RCC 7860 (cell line): ENCODE measurements at regions not wholly inside any gene's neighbourhood (a gene's known extent, or its start where the extent isn't known, plus 50 kb on each side); places are given as distances from the start of the nearest gene placed in this dataset.
"Not testable (repeated sequence)": the region's sequence is repeated elsewhere in the genome, so short reads cannot be mapped to it uniquely, and the experiment has no call there.

Source experiments
- DNase-seq: peaks from one replicate; pipeline ENCODE4 v3.0.0-alpha.2; 2015; ENCODE audit warnings: low spot score
- FAIRE-seq: peaks from 2 replicates; lab custom pipeline; 2012; peaks lifted over from hg19 to GRCh38; lab: Jason Lieb, UNC

DNA sequence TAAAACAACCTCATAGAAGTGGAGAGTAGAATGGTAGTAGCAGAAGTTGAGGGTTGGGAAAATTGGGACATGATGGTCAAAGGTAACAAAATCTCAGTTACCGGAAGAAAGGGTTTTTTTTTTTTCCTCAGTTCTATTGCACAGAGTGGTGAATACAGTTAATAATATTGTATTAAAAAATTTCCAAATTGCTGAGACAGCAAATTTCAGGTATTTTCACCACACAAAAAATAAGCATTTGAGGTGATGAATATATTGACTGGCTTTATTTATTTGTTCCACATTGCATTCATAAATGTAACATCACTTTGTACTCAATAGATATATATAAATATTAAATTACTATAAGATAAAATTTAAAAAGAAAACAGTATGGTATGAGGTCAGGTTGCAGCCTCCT, 373.8 kb downstream of the ETV1 start:
- FAIRE-seq: no peak

DNA sequence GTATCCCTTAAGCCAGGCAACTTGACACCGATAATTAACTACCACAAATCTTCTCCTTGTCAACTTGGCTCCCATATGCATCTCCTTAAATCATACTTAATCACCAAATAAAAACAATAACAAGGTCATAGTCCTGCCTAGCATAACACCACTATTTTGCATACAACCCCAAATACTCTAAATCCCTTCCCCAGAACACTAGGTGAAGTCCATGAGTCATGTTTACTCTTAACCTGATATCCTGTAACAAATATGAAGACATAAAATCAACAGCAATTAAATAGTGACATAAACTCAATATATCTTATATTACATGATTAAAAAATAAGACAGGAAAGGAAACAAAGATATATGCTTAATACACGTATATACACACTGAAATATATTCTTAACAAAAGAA, 362.0 kb downstream of the ETV1 start:
- FAIRE-seq (no peak), DNase-seq (no peak)

More for the DNA sequence above, 373.8 kb downstream of the ETV1 start:
- no peak for DNase-seq

DNA sequence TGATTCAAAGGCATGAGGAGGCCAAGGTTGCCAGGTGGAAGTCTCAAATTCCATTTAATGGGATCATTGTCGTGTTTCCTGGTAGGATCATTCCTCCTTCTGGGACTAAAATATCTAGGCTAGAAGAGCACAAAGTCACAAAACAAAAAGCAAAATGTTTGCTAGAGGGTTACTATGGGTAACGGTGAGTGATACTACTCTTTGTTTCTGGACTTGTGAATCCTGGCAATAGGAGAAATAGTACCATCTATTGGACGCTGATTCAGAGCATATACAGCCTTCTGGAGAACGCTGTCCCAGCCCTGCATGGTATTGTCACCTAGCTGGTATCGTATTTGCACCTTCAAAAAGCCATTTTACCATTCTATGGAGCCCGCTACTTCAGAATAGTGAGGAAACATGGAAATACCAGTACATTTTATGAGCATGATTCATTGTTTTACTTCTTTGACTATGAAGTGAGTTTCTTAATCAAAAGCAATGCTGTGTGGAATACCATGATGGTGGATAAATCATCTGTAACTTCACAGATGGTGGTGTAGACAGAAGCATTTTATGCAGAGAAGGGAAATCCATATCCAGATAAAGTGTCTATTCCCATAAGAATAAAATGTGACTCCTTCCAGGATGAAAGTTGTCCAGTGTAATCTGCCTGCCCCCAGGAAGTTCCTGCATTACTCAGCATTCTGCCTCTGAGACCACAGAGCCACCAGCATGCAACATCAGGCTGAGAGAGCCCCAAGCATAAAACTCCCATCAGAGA, 361.0 kb downstream of the ETV1 start:
- DNase-seq (peak; percentile 38), FAIRE-seq (no peak)

DNA sequence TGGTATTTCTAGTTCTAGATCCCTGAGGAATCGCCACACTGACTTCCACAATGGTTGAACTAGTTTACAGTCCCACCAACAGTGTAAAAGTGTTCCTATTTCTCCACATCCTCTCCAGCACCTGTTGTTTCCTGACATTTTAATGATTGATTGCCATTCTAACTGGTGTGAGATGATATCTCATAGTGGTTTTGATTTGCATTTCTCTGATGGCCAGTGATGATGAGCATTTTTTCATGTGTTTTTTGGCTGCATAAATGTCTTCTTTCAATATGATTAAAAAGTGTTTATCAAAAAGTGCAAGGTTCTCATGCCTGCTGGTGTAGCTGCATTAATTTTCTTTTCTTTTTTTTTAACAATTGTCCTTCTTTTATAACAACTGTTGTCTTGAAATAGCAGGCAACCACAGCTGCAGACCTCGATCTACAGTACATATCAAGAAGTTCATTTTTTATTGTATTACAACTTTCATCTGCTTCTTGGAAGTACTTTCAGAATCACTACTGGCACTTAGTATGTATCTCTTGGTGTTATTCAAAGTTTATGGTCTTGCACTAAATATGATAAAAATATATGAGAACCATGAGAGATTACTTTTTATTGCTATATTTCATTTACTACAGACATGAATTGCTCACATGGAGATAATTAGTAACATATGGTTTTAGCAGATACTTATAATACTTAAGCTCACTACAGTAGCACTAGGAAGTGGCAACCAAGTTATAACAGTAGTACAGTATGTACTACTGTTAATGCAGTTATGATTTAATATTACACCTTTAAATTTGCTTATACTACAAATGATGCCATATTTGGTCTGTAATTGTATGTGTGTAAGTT, 358.0 kb downstream of the ETV1 start:
- not testable (repeated sequence) for DNase-seq, FAIRE-seq

DNA sequence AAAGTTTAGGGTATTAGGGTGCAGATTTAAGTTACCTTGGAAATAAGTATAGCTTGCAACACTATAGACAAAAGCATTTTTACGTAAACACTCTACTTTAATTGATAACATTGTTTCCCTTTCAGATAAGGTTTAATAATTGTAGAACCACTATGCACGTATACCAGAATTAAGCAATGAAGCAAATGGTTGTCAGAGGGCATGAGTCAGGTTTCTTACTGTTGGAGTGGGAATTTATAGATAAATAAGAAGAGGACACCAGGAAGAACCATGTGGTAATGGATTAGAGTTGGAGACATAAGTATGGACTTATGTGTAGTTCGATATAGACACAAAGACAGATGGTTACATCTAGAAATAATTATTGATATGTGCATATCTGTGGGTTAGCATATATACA, 355.6 kb downstream of the ETV1 start:
- FAIRE-seq: no peak
- DNase-seq: no peak

DNA sequence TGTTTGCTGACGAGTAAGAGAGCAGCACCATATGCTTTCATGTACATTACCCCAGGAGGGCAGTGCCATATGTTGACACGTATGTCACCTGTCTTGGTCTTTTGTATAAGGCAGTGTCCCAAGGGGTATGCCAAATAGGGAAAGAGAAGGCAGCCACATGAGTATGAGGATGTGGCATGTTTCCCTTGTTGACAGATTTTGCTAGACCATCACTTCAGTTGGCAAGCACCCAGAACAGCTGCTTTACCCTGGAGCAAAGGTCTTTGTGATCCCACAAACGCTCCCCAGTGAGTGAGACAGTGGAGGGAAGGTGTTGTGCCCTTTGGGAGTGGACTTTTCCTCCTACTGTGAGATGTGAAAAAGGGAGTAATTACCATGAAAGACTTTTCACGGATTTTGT, 350.1 kb downstream of the ETV1 start:
- FAIRE-seq (no peak), DNase-seq (no peak)

DNA sequence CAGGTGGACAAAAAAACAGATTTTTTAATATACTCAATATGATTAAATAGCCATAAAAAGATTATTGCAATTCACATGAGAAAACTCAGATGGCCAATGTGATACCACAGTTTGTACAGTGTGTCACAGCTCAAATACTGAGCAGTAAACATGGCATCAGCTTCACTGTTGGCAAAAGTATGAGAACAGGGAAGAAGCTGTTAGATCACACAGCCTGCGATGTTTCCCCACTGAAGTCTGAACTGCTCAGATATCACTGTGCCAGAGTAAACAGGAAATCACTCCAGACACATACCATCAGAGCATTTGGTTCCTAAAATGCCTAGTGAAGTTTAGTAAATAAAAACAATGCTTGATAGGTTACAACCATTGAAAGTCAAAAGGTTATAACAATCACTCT, 347.8 kb downstream of the ETV1 start:
- no peak for DNase-seq
- FAIRE-seq: no peak

DNA sequence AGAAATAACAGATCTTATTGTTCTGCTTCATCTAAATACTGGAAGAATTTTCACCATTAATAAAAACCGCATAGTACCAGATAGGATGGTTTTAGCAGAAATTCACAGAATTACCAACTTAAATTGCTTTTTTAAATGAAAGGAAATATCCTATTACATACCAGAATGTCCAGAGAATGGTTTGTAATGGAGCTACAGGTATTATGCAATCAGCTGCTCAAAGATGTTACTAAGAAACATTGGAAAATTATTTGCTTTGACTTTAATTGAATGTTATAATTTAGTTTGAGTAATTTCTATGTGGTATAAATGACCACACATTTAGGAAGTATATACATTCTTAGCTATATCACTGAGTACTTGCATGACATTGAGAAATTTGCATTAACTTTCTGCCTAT, 338.3 kb downstream of the ETV1 start:
- FAIRE-seq: no peak
- no peak for DNase-seq

DNA sequence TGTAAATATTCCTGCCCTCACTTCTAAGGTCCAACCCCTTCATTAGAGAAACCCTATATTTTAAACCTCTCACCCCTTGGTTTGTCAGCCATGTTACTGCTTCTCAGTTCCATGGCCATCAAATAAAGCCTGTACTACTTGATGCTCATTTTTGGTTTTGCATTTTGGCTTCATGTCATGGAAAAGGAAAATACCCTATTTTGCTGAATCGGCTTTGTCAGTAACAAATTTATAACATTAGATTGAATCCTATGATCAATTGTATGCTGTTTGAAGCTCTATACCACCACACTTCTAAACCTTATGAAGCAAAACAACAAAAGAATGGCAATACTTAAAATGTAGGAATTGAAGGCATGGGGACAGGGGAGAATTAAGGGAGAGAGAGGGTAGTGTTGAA, 333.1 kb downstream of the ETV1 start:
- no peak for FAIRE-seq
- no peak for DNase-seq

DNA sequence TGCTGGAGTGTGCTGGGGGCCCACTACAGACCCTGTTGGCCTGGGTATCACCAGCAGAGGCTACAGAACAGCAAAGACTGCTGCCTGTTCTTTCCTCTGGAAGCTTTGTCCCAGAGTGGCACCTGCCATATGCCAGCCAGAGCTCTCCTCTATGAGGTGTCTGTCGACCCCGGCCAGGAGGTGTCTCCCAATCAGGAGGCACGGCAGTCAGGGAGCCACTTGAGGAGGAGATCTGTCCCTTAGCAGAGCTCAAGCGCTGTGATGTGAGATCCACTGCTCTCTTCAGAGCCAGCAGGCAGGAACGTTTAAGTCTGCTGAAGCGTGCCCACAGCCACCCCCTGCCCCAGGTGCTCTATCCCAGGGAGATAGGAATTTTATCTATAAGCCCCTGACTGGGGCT, 316.2 kb downstream of the ETV1 start:
- FAIRE-seq (no peak), DNase-seq (no peak)

DNA sequence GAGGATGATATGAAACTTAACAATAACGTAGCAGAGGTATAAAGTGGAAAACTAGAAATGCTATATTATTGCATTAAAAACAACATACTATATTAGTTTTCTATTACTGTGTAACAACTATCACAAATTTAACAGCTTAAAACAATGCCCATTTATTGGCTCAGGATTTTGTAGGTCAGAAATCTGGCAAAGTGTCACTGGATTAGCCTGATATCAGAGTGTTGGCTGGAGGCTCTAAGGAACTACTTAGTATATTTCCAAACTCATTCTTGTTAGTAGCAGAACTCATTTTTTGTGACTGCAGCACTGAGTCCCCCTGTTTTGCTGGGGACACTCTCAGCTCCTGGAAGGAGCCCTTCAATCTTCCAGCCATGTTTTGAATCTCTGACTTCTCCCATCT, 306.8 kb downstream of the ETV1 start:
- DNase-seq (no peak), FAIRE-seq (no peak)

DNA sequence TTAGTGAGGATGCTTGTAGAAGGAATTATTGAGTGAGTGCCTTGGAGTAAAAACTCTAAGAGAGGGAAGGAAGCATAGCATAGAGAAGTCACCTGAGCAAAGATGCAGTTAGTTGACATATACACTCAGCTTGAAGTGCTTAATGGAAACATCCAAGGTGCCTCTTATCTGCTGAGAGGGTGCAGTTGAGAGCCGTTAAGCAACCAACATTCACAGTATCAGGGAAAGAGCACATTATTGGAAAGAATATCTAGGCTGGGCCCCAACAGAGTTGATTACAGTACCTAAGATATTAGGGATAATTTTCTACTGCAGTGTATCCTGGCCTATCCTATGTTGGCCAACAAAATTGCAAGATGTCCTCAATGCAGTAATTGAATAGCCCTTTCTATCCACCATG, 302.0 kb downstream of the ETV1 start:
- FAIRE-seq (no peak), DNase-seq (no peak)

DNA sequence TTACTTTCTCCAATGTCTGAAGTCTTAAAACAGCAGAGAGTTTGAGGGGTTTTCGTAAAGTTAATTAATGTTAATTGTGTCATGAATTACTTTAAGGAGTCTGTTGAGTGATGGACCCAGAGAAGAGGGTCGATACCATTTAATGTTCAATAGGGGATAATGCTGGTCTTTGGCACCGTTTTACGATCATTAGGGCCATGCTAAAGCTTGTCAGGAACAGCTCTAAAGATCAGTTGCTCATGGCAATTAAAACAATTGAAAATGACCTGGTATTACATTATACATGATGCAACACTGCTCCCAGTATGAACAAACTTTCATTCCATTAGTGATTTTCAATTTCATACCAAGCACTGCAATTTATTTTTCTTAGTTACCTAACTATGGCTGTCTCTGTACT, 296.9 kb downstream of the ETV1 start:
- FAIRE-seq (no peak), DNase-seq (no peak)

DNA sequence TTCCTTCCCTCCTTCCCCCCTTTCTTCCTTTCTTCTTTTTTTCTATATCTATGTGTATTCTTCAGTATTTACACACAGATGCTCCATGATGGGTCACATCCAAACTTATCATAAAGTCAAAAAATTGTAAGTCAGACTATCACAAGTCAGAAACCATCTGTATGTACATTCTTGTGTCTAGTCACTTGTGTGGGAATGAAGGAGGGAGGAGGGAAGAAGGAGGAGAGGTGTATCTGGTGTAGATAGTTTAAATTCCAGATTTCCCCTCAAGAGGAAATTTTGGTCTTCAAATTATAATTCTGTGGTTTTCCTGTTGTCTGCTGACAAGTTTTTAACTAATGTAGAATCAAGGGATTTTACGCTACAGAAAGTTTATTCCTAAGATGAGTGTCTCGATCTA, 287.2 kb downstream of the ETV1 start:
- FAIRE-seq: no peak
- DNase-seq: no peak

DNA sequence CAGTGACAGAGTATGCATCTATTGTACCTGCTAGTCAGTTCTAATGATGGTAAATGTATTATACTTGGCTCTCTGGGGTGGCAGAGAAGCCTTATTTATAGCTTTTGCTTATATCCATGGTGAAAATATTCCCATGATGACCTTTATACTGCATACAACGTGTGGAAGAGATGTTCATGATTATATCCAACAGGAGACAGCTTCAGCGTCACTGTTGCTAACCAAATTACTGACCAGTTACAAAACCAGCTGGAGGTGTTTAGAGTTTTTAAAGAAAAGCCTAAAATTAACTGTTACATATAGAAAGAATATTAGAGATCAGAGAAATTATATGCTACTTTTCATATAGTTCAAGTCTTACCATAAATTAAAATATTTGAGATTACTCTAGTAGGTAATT, 280.8 kb downstream of the ETV1 start:
- DNase-seq: no peak

DNA sequence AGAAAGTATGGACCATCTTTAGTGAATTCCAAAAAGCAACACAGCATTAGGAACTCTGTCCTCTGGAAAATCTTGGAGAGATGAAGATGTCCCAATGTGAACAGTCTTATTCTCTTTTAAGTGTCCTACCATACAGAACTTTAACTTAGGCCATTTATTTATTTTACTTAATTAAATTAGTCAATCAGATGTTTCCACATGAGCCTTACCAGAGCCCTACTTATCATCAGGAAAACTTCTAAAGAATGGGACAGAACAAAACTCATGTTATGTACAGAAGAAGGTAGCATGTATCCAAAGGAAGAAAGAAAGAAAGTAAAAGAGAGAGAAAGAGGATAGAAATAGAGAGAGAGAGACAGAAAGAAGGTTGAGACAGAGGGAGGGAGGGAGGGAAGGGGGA, 276.4 kb downstream of the ETV1 start:
- no peak for DNase-seq
- no peak for FAIRE-seq

More for the DNA sequence above, 280.8 kb downstream of the ETV1 start:
- no peak for FAIRE-seq

DNA sequence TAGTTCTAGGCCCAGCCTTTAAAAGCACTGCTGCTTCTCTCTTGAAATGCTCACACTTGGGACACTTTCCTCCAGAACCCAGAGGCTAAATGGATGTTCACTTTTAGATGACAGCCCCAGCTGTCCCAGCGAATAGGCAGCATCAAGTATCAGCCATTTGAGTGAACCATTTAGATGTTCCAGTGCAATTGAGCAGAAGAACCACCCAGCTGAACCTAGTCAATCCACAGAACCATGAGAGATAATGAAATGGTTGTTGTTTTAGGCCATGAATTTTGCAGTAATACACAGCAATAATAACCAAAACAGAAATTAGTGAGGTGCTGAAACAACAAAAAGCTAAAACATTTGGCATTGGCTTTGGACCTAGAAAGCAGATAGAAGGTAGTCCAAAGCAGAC, 273.9 kb downstream of the ETV1 start:
- FAIRE-seq (no peak), DNase-seq (no peak)

DNA sequence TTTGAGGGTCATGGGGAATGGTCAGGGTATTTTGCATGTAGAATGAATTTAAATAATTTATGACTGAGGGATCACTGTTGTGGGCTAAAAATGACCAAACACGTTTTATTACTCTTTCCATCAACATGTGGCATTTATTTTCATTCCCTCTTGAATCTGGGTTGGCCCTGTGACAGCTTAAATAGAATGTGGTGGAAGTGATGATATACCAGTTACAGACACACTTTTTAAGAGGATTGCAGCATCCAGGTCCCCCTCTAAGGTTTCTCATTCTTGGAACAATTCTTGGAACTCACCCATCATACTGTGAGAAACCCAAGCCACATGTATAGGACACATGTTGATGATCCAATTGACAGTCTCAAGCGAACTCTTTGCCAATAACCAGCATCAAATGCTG, 272.4 kb downstream of the ETV1 start:
- DNase-seq: no peak
- no peak for FAIRE-seq

DNA sequence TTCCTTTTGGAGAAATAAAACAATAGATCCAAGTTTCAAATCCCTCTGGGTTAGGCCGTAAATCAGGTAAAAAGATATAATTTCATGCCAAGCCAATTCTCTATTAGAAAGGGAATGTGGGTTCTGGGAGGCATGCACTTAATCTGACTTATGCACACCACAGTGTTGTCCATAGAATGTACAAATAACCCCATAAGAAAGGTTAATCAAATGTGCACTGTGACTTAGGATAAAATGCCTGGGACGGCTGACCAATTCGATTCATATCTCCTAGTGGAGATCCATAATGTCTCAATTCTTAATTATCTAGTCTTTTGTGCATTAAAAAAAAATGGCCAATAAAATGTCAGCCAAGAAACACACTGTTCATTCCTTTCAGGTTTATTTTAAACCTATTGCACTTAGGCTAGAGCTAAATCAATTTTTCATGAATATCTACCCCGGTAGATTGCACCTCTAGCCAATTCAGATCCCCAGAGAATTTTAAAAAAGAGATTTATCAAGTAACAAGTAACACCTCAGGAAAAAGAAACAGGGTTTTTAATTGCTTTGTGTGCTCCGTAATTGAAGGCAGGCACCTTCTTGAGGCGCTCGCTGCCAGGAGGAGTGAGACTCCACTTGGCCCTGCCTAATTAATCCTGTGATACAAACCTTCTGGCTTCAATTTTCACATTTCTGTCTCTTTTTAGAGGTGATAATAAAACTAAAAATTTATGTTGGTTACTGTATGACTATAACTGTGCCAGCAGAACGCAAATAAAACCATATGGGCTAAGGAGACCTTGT, 265.1 kb downstream of the ETV1 start:
- FAIRE-seq: no peak
- no peak for DNase-seq

DNA sequence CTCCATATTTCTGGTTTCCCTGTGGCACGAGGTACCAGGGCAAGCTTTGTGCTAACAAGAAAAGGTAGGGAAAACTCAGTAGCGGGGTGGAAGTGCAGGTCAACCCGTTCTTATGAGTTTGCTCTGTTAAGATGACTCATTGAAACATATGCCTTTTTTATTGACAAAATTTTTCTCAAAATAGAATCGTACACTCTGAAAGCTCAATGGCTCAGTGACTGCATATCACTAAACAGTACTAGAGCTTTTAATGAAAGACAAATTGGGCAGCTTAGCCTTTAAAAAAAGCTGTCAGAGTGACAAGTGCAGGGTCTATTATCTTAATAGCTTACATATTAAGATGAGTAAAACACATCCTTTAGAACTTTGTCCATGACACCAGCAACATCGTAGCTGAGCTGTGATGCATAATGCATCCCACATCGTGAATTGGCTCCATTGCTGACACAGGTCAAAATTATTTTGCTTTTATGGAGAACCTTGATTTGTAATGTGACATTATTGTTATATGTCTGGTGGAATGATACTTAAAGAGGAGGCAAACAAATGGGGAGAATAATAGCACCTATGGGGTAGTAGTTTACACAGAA, 264.4 kb downstream of the ETV1 start:
- no peak for FAIRE-seq

DNA sequence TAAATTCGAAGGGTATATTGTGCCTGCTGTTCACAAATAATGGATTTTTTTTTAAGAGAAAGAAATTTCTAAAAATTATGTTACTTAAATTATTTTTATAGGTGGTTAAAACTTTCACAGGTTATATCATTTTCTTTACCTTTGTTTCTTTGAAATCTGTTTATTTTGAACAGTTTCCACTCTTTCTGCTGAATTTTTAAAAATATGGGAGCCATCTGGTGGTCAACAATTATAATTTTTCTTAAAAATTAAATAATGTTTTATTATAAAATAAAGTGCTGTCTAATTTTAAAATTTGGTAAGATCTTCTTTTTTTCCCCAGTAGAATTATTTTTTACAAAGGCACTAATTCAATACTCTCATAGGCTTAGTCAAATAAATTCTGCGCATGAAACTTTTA, 263.9 kb downstream of the ETV1 start:
- DNase-seq: no peak

More for the DNA sequence above, 264.4 kb downstream of the ETV1 start:
- no peak for DNase-seq

More for the DNA sequence above, 263.9 kb downstream of the ETV1 start:
- FAIRE-seq: peak; percentile 14
